WI38 (cell line): ENCODE measurements at regions not wholly inside any gene's neighbourhood (a gene's known extent, or its start where the extent isn't known, plus 50 kb on each side); places are given as distances from the start of the nearest gene placed in this dataset.

Experiments
- H3K4me3 ChIP-seq: 2 replicates; pipeline ENCODE4 v1.5.1; 2011; ENCODE audit warnings: low read depth, mild to moderate bottlenecking, control low read depth, low read length
- CTCF ChIP-seq: IDR thresholded peaks from 2 replicates; pipeline ENCODE4 v1.5.1; 2012; ENCODE audit warnings: low read depth, mild to moderate bottlenecking, control low read depth, low read length

GRCh38 chr11:19327280-19327679 lies 86.5 kb upstream of the E2F8 start:
- TF ChIP-seq CTCF: no peak
- H3K4me3 ChIP-seq: no peak overlapping the region

- peak; percentile 29; the same call in 1 of the 2 replicates for TF ChIP-seq CTCF
- no peak overlapping the region for H3K4me3 ChIP-seq
Observed at GRCh38 chr11:19326499-19326898, 85.8 kb upstream of the E2F8 start.

GRCh38 chr11:19323502-19323901 lies 82.8 kb upstream of the E2F8 start:
- H3K4me3 ChIP-seq: no peak overlapping the region
- no peak for TF ChIP-seq CTCF

GRCh38 chr11:19321351-19321750 lies 80.6 kb upstream of the E2F8 start:
- TF ChIP-seq CTCF: no peak
- H3K4me3 ChIP-seq: no peak overlapping the region

GRCh38 chr11:19320827-19321226 lies 80.1 kb upstream of the E2F8 start:
- no peak overlapping the region for H3K4me3 ChIP-seq
- TF ChIP-seq CTCF: no peak

- TF ChIP-seq CTCF: no peak
- no peak overlapping the region for H3K4me3 ChIP-seq
Observed at GRCh38 chr11:19316434-19316833, 75.7 kb upstream of the E2F8 start.

- no peak for TF ChIP-seq CTCF
Observed at GRCh38 chr11:19315511-19315910, 74.8 kb upstream of the E2F8 start.

GRCh38 chr11:19313140-19313539 lies 72.4 kb upstream of the E2F8 start:
- H3K4me3 ChIP-seq: no peak overlapping the region
- TF ChIP-seq CTCF: no peak

More at GRCh38 chr11:19315511-19315910, 74.8 kb upstream of the E2F8 start:
- no peak overlapping the region for H3K4me3 ChIP-seq
